ENCODE measurements at regions not wholly inside any gene's neighbourhood (a gene's known extent, or its start where the extent isn't known, plus 50 kb on each side); places are given as distances from the start of the nearest gene placed in this dataset.

DNA sequence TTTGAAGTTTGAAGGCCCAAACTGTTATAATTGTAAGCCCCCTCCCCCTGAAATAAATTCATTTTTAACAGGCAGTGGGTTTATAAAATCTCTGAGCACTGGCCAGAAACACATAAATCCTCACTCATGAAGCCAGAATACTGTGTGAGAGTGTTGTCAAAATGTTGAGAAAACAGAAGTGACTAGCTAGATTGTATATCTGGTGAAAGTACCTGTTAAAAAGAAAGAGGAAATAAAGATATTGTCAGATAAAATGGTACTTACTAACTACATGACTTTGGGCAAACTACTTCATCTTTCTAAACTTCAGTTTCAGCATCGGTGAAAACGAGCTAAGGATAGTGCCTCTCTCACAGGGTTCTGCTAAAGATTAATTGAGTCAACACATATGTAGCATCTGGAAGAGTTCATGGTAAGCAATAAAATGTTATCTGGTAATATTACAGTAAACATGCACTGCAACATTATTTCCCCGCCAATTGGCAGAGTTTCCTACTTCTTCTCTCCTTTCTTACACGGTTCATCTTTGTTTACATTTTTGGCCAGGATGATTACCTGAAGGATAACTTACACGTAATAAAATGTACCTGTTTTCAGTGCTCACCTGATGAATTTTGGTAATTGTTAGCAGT lies 202.5 kb upstream of the CHRM2 start:
- DNase-seq (ENCODE audit: low spot score) = no peak

DNA sequence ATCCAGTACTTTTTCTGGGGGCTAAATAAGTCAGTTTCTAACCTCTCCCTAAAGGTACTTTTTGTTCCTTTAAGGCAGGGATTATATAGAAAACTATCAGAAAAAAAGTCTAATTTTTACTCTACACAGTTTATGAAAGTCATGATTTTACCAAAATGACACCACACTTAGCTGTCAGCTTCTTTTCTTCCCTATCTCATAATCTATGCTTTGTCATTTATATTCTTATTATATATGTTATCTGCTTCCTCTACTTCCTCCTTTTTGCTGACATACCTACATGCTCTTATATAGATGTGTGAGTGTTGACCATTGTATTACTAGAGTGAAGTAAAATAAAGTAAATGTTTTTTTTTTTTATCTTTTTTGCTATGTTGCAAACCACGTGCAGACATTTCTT lies 203.9 kb upstream of the CHRM2 start:
- DNase-seq (ENCODE audit: low spot score) = no peak

- DNase-seq (ENCODE audit: low spot score) = no peak
Observed at GRCh38 chr7:136657482-136657921, 210.9 kb upstream of the CHRM2 start.

GRCh38 chr7:136656516-136656915 lies 211.9 kb upstream of the CHRM2 start:
- no peak for DNase-seq (ENCODE audit: low spot score)

DNA sequence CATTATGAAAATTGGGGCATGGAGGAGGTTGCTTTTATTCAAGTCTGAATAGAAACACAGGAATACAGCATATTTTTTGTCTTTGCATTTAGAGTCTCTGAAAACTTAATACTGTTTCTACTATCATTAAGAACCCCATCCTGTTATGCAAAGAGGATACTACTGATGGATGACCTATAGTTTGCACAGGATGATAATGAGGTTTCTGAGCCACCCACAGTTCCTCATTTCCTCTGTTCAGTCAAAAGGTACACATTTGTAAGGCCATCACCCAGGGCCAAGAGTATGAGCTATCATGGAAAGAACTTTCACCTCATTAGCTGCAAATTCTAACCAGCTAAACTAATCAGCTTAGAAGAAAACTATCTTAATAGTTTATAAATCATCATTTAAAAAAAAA lies 213.0 kb upstream of the CHRM2 start:
- no peak for DNase-seq (ENCODE audit: low spot score)

DNA sequence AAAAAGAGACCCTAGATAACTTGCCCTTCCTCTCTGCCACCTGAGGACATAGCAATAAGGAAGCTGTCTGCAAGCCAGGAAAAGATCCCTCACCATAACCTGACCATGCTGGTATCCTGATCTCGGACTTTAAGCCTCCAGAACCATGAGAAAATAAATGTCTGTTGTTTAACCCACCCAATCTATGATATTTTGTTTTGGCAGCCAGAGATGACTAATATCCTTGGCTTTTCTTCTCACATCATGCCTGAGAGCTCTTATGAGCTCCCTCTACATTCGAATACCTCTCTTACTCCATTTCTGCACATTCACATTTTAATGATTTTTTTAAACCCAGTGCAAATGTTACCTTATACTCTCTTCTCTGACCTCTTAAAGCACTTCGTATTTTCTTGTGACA lies 214.0 kb upstream of the CHRM2 start:
- DNase-seq (ENCODE audit: low spot score) = no peak

DNA sequence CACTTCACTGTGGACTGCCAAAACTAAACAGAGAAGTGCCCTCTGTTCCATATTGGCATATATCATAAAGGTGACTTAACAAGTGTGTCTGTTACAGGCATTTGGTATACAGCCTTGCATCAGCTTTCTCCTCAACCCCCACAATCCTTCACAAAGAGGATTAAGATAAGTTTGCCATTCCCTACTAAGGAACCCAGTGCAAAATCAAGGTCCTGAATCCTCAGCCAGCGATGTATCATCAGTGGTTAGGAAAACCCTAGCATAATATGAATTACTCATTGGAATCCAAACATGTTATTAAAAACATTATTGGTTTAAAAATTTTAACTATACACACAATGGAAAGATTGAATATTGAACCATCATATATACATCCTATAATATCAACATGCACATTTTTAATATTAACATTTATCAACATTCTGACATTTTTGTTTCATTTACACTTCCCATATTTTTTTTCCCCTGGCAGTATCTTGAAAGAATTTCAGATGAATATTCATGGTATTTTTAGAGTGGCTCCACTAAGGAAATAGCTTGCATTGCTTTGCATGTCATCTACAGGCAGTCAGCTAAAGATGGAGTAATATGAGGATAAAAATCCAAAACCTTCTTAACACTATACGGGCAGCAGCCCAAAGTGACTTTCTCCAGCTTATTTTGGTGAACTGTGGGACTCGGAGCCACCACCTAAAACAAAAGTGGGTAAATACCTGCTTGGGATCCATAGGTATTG lies 215.6 kb upstream of the CHRM2 start:
- DNase-seq (ENCODE audit: low spot score) = no peak

GRCh38 chr7:136640977-136641376 lies 227.5 kb upstream of the CHRM2 start:
- DNase-seq (ENCODE audit: low spot score) = no peak

- peak; percentile 10 for DNase-seq (ENCODE audit: low spot score)
Observed at GRCh38 chr7:136637813-136638212, 230.6 kb upstream of the CHRM2 start.

DNA sequence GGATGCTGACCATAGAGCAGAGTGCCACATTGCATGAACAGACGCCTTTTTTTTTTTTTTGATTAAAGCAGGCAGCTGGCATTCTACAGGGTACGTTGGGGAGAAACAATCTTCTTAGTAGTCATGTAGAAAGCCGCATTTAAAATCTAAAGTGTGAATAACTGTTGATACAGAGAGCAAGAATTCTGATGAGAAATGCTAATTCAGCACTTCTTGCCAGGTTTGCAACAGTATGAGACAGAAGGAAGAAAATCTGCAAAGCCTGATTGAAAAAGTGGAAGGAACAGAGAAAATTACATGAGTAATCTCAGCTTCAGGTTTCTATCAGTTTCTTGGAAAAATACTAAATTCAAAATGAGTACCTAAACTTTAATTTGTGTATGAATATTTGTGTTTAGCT lies 232.7 kb upstream of the CHRM2 start:
- DNase-seq (ENCODE audit: low spot score) = no peak

GRCh38 chr7:136618818-136619217 lies 249.6 kb upstream of the CHRM2 start:
- no peak for DNase-seq (ENCODE audit: low spot score)

DNA sequence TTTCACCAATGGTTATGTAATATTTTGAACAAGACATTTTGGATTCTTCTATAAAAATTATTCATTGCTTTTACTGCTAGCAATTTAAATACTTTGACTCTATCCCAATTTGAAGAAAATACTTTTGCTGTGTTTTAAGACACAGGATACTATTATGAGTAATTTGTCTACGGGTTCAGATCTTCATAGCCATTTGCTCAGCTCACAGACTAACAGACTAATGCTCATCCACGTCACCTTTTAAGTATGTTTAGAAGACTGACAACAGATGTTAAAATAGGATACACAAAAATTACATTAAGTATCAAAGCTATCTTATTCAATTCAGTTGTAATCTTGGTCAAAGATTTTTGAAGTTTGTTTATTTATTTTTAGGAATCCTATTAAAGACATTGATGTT lies 251.3 kb upstream of the CHRM2 start:
- no peak for DNase-seq (ENCODE audit: low spot score)

GRCh38 chr7:136605532-136606329 lies 262.7 kb upstream of the CHRM2 start:
- no peak for DNase-seq (ENCODE audit: low spot score)

GRCh38 chr7:136601772-136602171 lies 266.7 kb upstream of the CHRM2 start:
- no peak for DNase-seq (ENCODE audit: low spot score)

DNA sequence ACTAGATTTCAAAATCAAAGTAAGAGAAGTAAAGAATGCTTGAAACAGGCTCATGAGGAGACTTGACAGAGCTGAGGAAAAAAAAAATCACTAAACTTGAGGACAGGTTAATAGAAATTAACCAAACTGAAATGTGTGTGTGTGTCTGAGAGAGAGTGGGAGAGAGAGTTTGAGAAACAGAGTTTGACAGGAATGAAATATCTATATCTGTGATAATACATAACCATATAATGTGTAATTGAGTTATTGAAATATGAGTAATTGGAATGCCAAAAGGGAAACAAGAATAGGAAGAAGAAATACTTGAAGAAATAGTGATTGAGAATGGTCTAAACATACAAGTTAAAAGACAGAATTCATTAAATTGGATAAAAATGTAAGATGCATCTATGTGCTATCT lies 268.0 kb upstream of the CHRM2 start:
- no peak for DNase-seq (ENCODE audit: low spot score)

DNA sequence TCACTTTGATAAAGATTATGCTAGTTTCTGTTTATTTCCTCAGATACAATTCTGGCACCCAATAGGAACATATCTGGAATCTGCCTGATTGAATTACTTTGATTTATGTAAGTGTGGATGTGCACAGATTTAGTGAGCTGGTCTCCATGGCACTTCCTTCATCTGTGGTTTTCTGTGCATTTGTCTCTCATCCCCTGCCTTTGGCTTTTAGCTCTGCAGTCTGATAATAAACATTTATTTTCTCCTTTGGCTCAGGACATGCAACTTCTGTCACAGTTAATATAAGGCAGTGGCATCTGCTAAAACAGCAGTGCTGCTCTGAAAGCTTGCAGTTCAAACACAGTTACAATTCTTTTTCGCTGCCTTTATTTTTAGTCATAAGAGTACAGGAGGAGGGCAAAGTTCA lies 273.7 kb upstream of the CHRM2 start:
- DNase-seq (ENCODE audit: low spot score) = no peak

GRCh38 chr7:136588216-136588615 lies 280.2 kb upstream of the CHRM2 start:
- DNase-seq (ENCODE audit: low spot score) = no peak

GRCh38 chr7:136585954-136586670 lies 282.3 kb upstream of the CHRM2 start:
- DNase-seq (ENCODE audit: low spot score) = no peak

DNA sequence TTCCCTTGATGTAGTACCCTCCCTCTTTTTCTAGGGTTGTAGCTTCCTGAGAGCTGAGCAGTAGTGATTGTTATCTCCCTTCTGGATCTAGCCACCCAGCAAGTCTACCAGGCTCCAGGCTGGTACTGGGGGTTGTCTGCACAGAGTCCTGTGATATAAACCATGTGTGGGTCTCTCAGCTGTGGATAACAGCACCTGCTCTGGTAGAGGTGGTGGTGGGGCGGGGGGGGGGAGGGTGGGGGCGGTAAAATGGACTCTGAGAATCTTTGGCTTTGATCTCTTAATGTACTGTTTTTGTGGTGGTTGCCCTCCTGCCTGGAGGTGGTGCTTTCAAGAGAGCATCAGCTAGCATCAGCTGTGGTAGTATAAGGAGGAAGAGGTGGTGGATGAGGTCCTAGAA lies 302.0 kb upstream of the CHRM2 start:
- no peak for DNase-seq (ENCODE audit: low spot score)

DNA sequence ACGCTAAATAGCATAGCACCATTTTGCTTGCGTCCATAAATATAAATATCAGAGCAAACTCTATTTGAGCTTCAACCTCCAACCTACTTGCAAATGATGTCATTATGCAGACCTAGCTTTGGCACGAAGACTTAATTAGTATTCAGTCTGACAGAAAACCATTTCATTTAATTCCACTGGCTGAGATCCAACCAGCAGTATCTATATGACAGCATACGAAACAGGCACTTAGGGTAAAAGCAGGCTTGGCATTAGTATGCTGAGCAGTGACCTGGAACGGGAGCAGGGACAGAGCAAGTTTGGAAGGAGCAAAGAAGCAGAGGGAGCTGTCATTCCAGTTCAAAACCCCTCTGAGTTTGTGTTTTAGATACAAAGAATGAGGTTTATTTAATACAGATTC lies 312.5 kb upstream of the CHRM2 start:
- DNase-seq (ENCODE audit: low spot score) = peak; percentile 28

- no peak for DNase-seq (ENCODE audit: low spot score)
Observed at GRCh38 chr7:136551618-136552017, 316.8 kb upstream of the CHRM2 start.

DNA sequence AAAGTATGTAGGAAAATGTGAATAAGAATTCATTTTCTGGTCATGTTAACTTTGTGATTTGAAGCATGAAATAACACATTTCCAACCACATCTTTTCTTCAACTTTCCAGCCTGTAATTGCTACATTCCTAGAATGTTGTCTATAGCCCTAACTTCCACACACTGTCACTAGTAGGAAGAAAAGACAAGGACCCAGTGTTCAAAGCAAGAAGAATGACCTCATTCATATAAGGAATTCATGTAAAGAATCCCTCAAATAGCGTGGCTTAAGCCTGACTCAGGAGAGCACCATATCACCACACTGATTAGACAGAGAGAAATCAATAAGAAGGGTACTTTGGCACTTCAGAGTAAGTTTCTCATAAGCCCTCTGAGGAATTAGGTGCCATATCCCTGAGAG lies 318.7 kb upstream of the CHRM2 start:
- no peak for DNase-seq (ENCODE audit: low spot score)
